Fibroblast of pulmonary artery (primary cell): ENCODE measurements at regions not wholly inside any gene's neighbourhood (a gene's known extent, or its start where the extent isn't known, plus 50 kb on each side); places are given as distances from the start of the nearest gene placed in this dataset.

Source experiments
- DNase-seq: peaks from one replicate; pipeline ENCODE4 v3.0.0-alpha.2; 2010; ENCODE audit warnings: low read depth
- H3K4me3 ChIP-seq: replicated peaks from 2 replicates; pipeline ENCODE4 v1.5.1; 2011; ENCODE audit warnings: low read depth, mild to moderate bottlenecking, control low read depth, low read length, moderate library complexity
- TF ChIP-seq, protein P1 (sequence below): IDR thresholded peaks from 2 replicates; pipeline ENCODE4 v1.5.1; 2011; ENCODE audit warnings: mild to moderate bottlenecking, control low read depth, low read length, inconsistent platforms; ENCODE audit errors: missing control alignments

DNA sequence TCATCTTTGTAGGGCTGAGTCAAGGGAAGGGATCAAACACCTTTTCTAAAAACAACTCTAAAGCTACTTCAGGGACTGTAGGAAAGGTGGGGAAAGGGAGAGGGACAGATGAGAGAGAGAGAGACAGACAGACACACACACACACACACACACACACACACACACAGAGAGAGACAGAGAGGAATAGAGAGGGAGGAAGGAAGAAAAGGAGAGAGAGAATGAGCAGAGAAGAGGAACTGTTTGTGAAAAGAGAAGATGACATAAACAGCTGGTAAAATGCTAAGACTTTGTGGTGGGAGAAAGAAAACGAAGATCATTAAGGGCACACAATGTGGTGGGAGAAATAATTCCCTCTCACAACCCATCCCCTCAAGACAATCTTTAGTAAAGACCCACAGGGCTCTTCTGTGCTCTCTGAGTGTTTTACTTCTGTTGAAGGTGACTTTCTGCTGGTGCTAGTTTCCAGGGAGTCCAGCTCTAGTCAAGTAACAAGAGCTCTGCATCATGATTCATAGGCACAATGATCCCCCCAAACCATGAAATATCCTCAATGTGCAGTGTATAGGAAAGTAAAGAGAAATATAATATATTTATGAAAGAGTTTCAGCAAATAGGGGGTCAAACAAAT is 77.2 kb upstream of the STK17B start:
- no peak overlapping the region for H3K4me3 ChIP-seq
- TF ChIP-seq, protein P1, sequence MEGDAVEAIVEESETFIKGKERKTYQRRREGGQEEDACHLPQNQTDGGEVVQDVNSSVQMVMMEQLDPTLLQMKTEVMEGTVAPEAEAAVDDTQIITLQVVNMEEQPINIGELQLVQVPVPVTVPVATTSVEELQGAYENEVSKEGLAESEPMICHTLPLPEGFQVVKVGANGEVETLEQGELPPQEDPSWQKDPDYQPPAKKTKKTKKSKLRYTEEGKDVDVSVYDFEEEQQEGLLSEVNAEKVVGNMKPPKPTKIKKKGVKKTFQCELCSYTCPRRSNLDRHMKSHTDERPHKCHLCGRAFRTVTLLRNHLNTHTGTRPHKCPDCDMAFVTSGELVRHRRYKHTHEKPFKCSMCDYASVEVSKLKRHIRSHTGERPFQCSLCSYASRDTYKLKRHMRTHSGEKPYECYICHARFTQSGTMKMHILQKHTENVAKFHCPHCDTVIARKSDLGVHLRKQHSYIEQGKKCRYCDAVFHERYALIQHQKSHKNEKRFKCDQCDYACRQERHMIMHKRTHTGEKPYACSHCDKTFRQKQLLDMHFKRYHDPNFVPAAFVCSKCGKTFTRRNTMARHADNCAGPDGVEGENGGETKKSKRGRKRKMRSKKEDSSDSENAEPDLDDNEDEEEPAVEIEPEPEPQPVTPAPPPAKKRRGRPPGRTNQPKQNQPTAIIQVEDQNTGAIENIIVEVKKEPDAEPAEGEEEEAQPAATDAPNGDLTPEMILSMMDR: no peak
- no peak for DNase-seq

DNA sequence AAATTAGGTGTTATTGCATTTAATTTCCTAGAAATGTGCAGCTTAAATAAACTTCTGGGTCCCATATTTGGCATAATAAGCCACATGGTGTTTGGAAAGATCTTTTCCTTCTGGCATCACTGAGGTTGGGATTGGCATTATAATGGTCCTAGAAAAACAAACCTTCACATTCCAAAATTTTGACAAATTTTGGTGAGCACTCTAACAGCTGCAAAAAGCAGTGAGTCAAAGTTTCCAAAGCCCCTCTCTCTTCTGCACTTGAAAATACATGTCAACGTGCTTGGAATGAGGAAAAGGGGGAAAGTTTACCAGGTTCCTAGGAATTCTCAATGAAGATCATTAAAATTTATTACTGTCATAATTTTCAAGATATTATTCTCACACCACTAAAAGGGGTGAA is 77.8 kb upstream of the STK17B start:
- no peak overlapping the region for H3K4me3 ChIP-seq
- TF ChIP-seq, protein P1: no peak
- no peak for DNase-seq

DNA sequence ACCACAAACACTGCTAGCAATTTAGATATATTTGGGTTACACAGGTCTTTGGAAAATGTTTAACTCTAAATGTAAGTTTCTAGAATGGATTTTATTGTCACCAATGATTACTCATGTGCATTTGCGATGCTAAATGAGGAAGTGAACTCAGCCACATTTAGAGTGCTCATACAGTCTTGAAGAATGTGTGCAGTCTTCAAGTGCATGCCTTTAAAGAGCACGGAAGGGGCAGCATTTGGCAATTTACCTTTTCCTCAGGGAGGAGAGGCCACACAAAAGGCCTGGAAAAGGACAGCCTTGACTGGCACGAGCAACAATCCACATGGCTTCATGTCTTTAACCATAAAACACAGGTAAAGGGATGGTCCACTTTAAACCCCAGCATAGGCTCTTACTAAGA is 78.5 kb upstream of the STK17B start:
- no peak for DNase-seq
- H3K4me3 ChIP-seq: no peak overlapping the region
- TF ChIP-seq, protein P1: no peak

DNA sequence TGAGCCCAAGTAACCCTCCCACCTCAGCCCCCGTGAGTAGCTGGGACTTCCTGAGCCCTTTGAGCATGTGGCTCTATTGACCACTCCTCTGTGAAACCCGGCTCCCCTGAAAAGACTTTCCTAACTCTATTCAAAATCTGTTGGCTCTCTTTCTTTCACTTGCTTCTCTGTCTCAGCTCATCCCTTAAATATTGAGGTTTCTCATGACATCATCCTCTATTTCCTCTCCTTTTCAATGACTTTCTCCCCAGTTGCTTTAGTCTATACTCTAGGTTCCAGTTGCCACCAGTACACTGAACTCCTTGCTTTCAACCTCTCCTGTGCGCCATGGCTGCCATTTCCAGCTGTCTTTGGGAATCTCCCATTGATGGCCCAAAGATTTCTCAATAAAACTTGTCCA is 79.8 kb upstream of the STK17B start:
- TF ChIP-seq, protein P1: no peak
- no peak overlapping the region for H3K4me3 ChIP-seq
- DNase-seq: no peak

DNA sequence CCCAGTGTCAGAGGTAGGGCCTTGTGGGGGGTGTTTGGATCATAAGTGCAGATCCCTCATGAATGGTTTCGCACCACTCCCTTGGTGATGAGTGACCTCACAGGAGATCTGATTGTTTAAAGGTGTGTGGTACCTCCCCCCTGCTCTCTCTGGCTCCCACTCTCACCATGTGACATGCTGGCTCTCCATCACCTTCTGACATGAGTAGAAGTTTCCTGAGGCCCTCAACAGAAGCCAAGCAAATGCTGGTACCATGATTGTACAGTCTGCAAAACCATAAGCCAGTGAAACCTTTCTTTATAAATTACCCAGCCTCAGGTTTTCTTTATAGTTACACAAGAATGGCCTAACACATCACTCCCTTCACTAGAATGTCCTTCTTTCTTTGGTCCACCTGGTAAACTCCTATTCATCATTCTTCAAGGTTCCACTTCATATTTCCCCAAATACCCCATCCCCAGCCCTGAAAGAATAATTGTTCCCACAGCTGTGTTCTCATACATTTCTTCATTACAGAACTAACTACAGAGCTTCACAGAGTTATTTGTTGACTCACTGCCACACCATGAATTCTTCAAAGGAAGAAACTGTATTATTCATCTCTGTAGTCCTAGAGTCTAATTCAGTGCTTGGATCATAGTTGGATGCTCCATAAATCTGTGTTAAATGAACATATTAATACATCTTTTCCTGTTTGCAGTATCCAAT is 81.2 kb upstream of the STK17B start:
- no peak for DNase-seq
- TF ChIP-seq, protein P1: no peak
- H3K4me3 ChIP-seq: no peak overlapping the region

DNA sequence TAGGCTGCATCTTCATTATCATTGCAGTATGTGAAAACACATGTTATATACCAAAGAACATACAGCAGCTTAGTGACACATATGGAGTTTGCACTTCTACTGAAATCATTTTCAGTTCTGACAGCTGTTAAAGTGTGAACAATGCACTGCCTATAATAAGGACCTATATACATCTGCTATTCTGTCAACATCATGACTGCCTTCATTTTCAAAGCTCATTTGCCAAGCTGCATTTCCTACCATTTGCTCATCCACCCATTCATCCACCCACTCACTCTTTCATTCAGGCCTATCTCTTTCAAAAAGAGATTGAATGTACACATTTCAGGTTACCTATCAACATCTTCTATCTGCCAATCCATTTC is 81.7 kb upstream of the STK17B start:
- TF ChIP-seq, protein P1: no peak
- no peak for DNase-seq
- H3K4me3 ChIP-seq: no peak overlapping the region

- TF ChIP-seq, protein P1: no peak
- no peak for DNase-seq
- H3K4me3 ChIP-seq: no peak overlapping the region
These were observed 85.2 kb upstream of the STK17B start for GRCh38 chr2:196256585-196256984.
